ENCODE measurements at regions not wholly inside any gene's neighbourhood (a gene's known extent, or its start where the extent isn't known, plus 50 kb on each side); places are given as distances from the start of the nearest gene placed in this dataset.

GRCh38 chr12:13702381-13702780 lies 279.0 kb downstream of the GRIN2B start:
- H3K27me3 ChIP-seq (ENCODE audit: control insufficient read depth, insufficient read depth, low read length) = no peaks in the 10 kb centered on the region
- H3K4me1 ChIP-seq (ENCODE audit: control insufficient read depth, insufficient read depth, low read length) = no peaks in the 10 kb centered on the region
- no peaks in the 10 kb centered on the region for H3K36me3 ChIP-seq (ENCODE audit: control insufficient read depth, insufficient read depth, low read length)
- H3K4me3 ChIP-seq (ENCODE audit: low read depth in 2 of 2, low read length in 2 of 2) = no peak overlapping the region
- CTCF ChIA-PET = no interaction called here
- no peak overlapping the region for H3K27ac ChIP-seq (ENCODE audit: low read length)
- in situ Hi-C loops (cut with HindIII; ENCODE audit: low pct_unique_long_range_greater_than_20kb, low sequenced_read_pairs) = no loop called here
- DNase-seq (ENCODE audit: low read depth, low spot score) (no peak), ATAC-seq (no peak)
- no TSS peak for BruUV-seq (replicated peaks)
- POLR2A ChIA-PET = no interaction called here
- intact Hi-C loops (cut with micrococcal nuclease; ENCODE audit: unreplicated experiment) = no loop called here
- TF ChIP-seq CTCF (IDR thresholded peaks at IDR 0.05) = no peak
- no peak for TF ChIP-seq TCF7L2 (IDR thresholded peaks at IDR 0.05; ENCODE audit: low read depth, low read length)
- TF ChIP-seq REST (IDR thresholded peaks at IDR 0.05; ENCODE audit: insufficient read depth in 1 of 2, low read depth in 2 of 2, low read length in 1 of 2) = no peak
- no peak for TF ChIP-seq SIN3A (IDR thresholded peaks at IDR 0.05; ENCODE audit: borderline replicate concordance, insufficient read depth, low read depth, low read length)
- no peaks in the 10 kb centered on the region for H3K9me3 ChIP-seq (ENCODE audit: control insufficient read depth, insufficient read depth, low read depth, low read length)

DNA sequence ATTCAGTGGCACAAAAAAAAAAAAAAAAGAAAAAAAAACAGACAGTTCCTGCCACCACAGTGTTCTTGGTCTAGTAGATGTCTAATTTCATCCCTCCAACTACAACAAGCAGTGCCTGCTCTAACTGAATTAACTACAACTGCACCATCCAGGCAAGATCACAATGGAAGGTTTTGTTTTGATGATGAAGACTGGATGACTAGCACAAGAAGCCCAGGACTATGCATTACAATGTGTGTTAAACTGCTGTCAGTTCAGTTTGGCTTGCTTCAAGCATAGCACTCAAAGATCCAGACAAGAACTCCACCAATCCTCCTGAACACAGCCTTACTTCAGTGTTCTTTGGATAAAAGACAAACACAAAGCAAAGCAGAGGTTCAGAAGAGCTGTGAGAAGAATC lies 279.9 kb downstream of the GRIN2B start:
- in situ Hi-C loops (cut with HindIII; ENCODE audit: low pct_unique_long_range_greater_than_20kb, low sequenced_read_pairs) (no loop called here), intact Hi-C loops (cut with micrococcal nuclease; ENCODE audit: unreplicated experiment) (no loop called here)
- BruUV-seq (replicated peaks) = no TSS peak
- DNase-seq (ENCODE audit: low read depth, low spot score) (no peak), ATAC-seq (no peak)
- POLR2A ChIA-PET = no interaction called here
- Histone ChIP-seq H3K27ac (ENCODE audit: low read length) (no peak overlapping the region), H3K4me3 (ENCODE audit: low read depth in 2 of 2, low read length in 2 of 2) (no peak overlapping the region), H3K9me3 (ENCODE audit: control insufficient read depth, insufficient read depth, low read depth, low read length) (no peaks in the 10 kb centered on the region), H3K4me1 (ENCODE audit: control insufficient read depth, insufficient read depth, low read length) (no peaks in the 10 kb centered on the region), H3K27me3 (ENCODE audit: control insufficient read depth, insufficient read depth, low read length) (no peaks in the 10 kb centered on the region), H3K36me3 (ENCODE audit: control insufficient read depth, insufficient read depth, low read length) (no peaks in the 10 kb centered on the region)
- CTCF ChIA-PET = no interaction called here
- no peak for TF ChIP-seq REST (IDR thresholded peaks at IDR 0.05; ENCODE audit: insufficient read depth in 1 of 2, low read depth in 2 of 2, low read length in 1 of 2)
- no peak for TF ChIP-seq CTCF (IDR thresholded peaks at IDR 0.05)
- no peak for TF ChIP-seq POLR2AphosphoS5 (IDR thresholded peaks at IDR 0.05; ENCODE audit: low read depth, low read length)
- TF ChIP-seq TCF7L2 (IDR thresholded peaks at IDR 0.05; ENCODE audit: low read depth, low read length) = no peak
- no peak for TF ChIP-seq SIN3A (IDR thresholded peaks at IDR 0.05; ENCODE audit: borderline replicate concordance, insufficient read depth, low read depth, low read length)

Measured in Panc1 (cell line).